GM12892 (cell line): ENCODE measurements at regions not wholly inside any gene's neighbourhood (a gene's known extent, or its start where the extent isn't known, plus 50 kb on each side); places are given as distances from the start of the nearest gene placed in this dataset.

Experiments
- POLR2A ChIP-seq: IDR thresholded peaks from 2 replicates; pipeline ENCODE4 v1.6.1; 2011; ENCODE audit warnings: low read depth, low read length, control low read depth
- POLR2AphosphoS5 ChIP-seq: IDR thresholded peaks from 2 replicates; pipeline ENCODE4 v1.6.1; 2011; ENCODE audit warnings: low read depth, low read length, control low read depth

GRCh38 chr7:121575194-121575765 lies 179.2 kb upstream of the FAM3C start:
- TF ChIP-seq POLR2A (no peak), POLR2AphosphoS5 (no peak)
